Liver (tissue), 8 donors: ENCODE measurements at regions not wholly inside any gene's neighbourhood (a gene's known extent, or its start where the extent isn't known, plus 50 kb on each side); places are given as distances from the start of the nearest gene placed in this dataset.

Experiments
- DNase-seq: peaks from one replicate; pipeline ENCODE4 v3.0.0-alpha.2; 2017; ENCODE audit warnings: low spot score
- H3K27ac ChIP-seq, 2 donors: one replicate each; pipeline ENCODE4 v1.7.0; 2013; ENCODE audit warnings: inconsistent platforms in 2 of 2, low read length in 2 of 2, control low read depth in 1 of 2, low read depth in 1 of 2, mild to moderate bottlenecking in 1 of 2
- H3K27me3 ChIP-seq, 4 donors: one replicate each; pipeline versions ENCODE4 v1.6.1 to v1.7.0; 2013; ENCODE audit warnings: low read length in 3 of 4, inconsistent platforms in 1 of 4, mild to moderate bottlenecking in 1 of 4, moderate library complexity in 1 of 4; ENCODE audit not compliant: control insufficient read depth in 4 of 4, insufficient read depth in 4 of 4
- H3K36me3 ChIP-seq, 4 donors: one replicate each; pipeline versions ENCODE4 v1.6.1 to v1.7.0; 2013; ENCODE audit warnings: low read length in 3 of 4, mild to moderate bottlenecking in 3 of 4, low read depth in 1 of 4, moderate library complexity in 1 of 4; ENCODE audit not compliant: control insufficient read depth in 4 of 4, insufficient read depth in 3 of 4
- H3K4me1 ChIP-seq, 4 donors: one replicate each; pipeline versions ENCODE4 v1.6.1 to v1.7.0; 2013; ENCODE audit warnings: low read length in 3 of 4, mild to moderate bottlenecking in 3 of 4, moderate library complexity in 1 of 4; ENCODE audit not compliant: control insufficient read depth in 4 of 4, insufficient read depth in 4 of 4
- H3K4me3 ChIP-seq, 3 donors: one replicate each; pipeline versions ENCODE4 v1.6.1 to v1.7.0; 2013; ENCODE audit warnings: low read length in 3 of 3, control low read depth in 1 of 3, low read depth in 1 of 3, mild to moderate bottlenecking in 1 of 3
- H3K9ac ChIP-seq, 2 donors: one replicate each; pipeline ENCODE4 v1.7.0; 2013; ENCODE audit warnings: low read length in 2 of 2, mild to moderate bottlenecking in 2 of 2, moderate library complexity in 2 of 2, control low read depth in 1 of 2, low read depth in 1 of 2
- H3K9me3 ChIP-seq, 4 donors: one replicate each; pipeline versions ENCODE4 v1.6.1 to v1.7.0; 2013; ENCODE audit warnings: low read length in 3 of 4; ENCODE audit not compliant: control insufficient read depth in 4 of 4
- ATF3 ChIP-seq: IDR thresholded peaks from 2 replicates; pipeline ENCODE4 v1.6.1; 2016; ENCODE audit warnings: antibody characterized with exemption
- CTCF ChIP-seq: fragments of 150-350 bp; IDR thresholded peaks from 2 replicates; pipeline ENCODE4 v1.5.1; 2017; ENCODE audit warnings: improper control_type of control experiment, low read depth, low read length; ENCODE audit not compliant: missing input control
- EGR1 ChIP-seq, 2 donors: IDR thresholded peaks; 2 replicates each; pipeline ENCODE4 v1.6.1; 2016 to 2018; ENCODE audit warnings: antibody characterized with exemption in 2 of 2, low read depth in 2 of 2
- FOXA1 ChIP-seq: IDR thresholded peaks from 2 replicates; pipeline ENCODE4 v1.6.1; 2016; ENCODE audit warnings: antibody characterized with exemption
- FOXA2 ChIP-seq: IDR thresholded peaks from 2 replicates; pipeline ENCODE4 v1.6.1; 2016; ENCODE audit warnings: antibody characterized with exemption
- GABPA ChIP-seq, 2 donors: IDR thresholded peaks in 1 of 2; conservative IDR thresholded peaks in 1 of 2; 2 replicates each; pipeline ENCODE4 v1.6.1; 2016; ENCODE audit warnings: antibody characterized with exemption in 2 of 2, mild to moderate bottlenecking in 1 of 2, moderate library complexity in 1 of 2
- HNF4A ChIP-seq, 2 donors: conservative IDR thresholded peaks; 2 replicates each; pipeline ENCODE4 v1.6.1; 2016; ENCODE audit warnings: antibody characterized with exemption in 2 of 2, mild to moderate bottlenecking in 2 of 2
- HNF4G ChIP-seq: IDR thresholded peaks from 2 replicates; pipeline ENCODE4 v1.6.1; 2016; ENCODE audit warnings: antibody characterized with exemption
- JUND ChIP-seq, 2 donors: IDR thresholded peaks; 2 replicates each; pipeline ENCODE4 v1.6.1; 2016; ENCODE audit warnings: antibody characterized with exemption in 2 of 2
- MAX ChIP-seq: IDR thresholded peaks from 2 replicates; pipeline ENCODE4 v1.6.1; 2016; ENCODE audit warnings: antibody characterized with exemption
- NR2F2 ChIP-seq: IDR thresholded peaks from 2 replicates; pipeline ENCODE4 v1.6.1; 2016; ENCODE audit warnings: antibody characterized with exemption
- RAD21 ChIP-seq, 2 donors: IDR thresholded peaks; 2 replicates each; pipeline ENCODE4 v1.6.1; 2016; ENCODE audit warnings: antibody characterized with exemption in 2 of 2, mild to moderate bottlenecking in 2 of 2
- REST ChIP-seq: IDR thresholded peaks from 2 replicates; pipeline ENCODE4 v1.6.1; 2016; ENCODE audit warnings: antibody characterized with exemption, mild to moderate bottlenecking
- RXRA ChIP-seq, 2 donors: IDR thresholded peaks; 2 replicates each; pipeline ENCODE4 v1.6.1; 2017 to 2018; ENCODE audit warnings: antibody characterized with exemption in 2 of 2, mild to moderate bottlenecking in 1 of 2
- SP1 ChIP-seq: IDR thresholded peaks from 2 replicates; pipeline ENCODE4 v1.6.1; 2018; ENCODE audit warnings: antibody characterized with exemption, mild to moderate bottlenecking
- TAF1 ChIP-seq: conservative IDR thresholded peaks from 2 replicates; pipeline ENCODE4 v1.6.1; 2016; ENCODE audit warnings: antibody characterized with exemption, mild to moderate bottlenecking
- YY1 ChIP-seq: IDR thresholded peaks from 2 replicates; pipeline ENCODE4 v1.6.1; 2016; ENCODE audit warnings: antibody characterized with exemption, mild to moderate bottlenecking
- WGBS: extraction: QIAGEN DNeasy Blood & Tissue Kit; methylation state at CpG from one replicate; pipeline ENCODE4 v1.1.7; 2013; 5-methylcytosine and 5-hydroxymethylcytosine counted together
- TF ChIP-seq, protein P1 (sequence below): IDR thresholded peaks from 2 replicates; pipeline ENCODE4 v1.6.1; 2016; ENCODE audit warnings: antibody characterized with exemption
- donor health status: healthy.
- donor health status: healthy.
- donor health status: healthy.
- donor health status: healthy.
- donor health status: healthy.

DNA sequence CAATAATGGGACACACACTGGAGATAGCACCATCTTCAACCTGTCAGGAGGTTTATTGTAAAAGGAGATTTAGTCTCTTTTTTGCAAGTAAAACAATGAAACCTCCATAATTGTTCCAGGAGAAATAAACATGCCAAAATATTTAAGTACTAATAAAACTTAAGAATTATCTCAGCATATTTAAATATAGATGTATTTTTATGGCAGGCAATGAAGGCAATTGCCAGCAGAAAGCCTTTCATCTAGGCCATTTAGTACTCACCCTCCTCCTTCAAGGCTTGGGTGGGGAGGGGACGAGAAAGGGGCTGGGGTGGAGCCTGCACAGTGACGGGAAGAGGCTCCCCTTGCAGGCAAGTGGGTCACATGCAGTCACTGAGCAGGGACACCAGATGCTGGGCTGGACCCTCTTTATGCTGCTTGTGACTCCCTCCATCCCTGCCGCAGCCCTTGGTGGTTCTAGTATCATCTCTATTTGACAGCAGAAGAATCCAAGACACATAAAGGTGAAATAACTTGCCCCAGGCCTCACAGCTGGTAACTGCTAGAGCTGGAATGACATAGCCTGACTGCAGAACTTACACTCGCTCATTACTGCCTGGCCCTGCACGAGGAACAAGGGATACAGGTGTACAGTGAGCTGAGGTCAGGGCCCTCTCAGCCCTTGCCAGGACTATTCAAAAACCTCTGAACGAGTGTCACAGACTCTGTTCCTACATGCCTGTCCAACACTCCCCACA lies 449.5 kb upstream of the ZMIZ1 start:
- no peak for DNase-seq
- Histone ChIP-seq H3K9ac (no peak overlapping the region), H3K4me1 (no peaks in the 10 kb centered on the region), H3K36me3 (no peaks in the 10 kb centered on the region), H3K9me3 (no peaks in the 10 kb centered on the region), H3K27ac (no peak overlapping the region), H3K27me3 (no peaks in the 10 kb centered on the region), H3K4me3 (no peak overlapping the region)
- no peak for TF ChIP-seq JUND (IDR thresholded peaks at IDR 0.05)
- TF ChIP-seq ATF3, result no peak
- TF ChIP-seq HNF4G, result no peak
- no peak for TF ChIP-seq MAX
- TF ChIP-seq FOXA1, result no peak
- TF ChIP-seq, protein P1, sequence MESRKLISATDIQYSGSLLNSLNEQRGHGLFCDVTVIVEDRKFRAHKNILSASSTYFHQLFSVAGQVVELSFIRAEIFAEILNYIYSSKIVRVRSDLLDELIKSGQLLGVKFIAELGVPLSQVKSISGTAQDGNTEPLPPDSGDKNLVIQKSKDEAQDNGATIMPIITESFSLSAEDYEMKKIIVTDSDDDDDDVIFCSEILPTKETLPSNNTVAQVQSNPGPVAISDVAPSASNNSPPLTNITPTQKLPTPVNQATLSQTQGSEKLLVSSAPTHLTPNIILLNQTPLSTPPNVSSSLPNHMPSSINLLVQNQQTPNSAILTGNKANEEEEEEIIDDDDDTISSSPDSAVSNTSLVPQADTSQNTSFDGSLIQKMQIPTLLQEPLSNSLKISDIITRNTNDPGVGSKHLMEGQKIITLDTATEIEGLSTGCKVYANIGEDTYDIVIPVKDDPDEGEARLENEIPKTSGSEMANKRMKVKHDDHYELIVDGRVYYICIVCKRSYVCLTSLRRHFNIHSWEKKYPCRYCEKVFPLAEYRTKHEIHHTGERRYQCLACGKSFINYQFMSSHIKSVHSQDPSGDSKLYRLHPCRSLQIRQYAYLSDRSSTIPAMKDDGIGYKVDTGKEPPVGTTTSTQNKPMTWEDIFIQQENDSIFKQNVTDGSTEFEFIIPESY, result no peak
- WGBS, result 81% methylated on average over 6 of the region's 6 CpGs

DNA sequence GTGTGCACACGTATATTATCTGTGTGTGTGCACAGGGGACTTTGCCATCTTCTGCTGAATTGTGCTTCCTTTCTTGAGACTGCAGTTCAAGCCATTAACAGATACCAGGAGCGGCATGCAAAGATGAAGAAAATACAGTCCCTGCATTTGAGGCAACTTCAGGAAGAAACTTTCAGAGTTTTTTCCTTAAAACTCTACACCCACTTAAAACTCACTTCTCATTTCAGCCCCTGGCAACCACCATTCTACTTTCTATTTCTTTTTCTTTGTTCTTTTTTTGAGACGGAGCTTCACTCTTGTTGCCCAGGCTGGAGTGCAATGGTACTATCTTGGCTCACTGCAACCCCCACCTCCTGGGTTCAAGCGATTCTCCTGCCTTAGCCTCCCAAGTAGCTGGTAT lies 448.9 kb upstream of the ZMIZ1 start:
- TF ChIP-seq HNF4G (no peak), EGR1 (IDR thresholded peaks at IDR 0.05; ENCODE audit: low read depth in 2 of 2) (no peak), REST (no peak), SP1 (no peak), GABPA (IDR thresholded peaks at IDR 0.05 in 1 of 2, conservative IDR thresholded peaks at IDR 0.05 in 1 of 2) (no peak), FOXA2 (no peak), FOXA1 (no peak), TAF1 (no peak), JUND (IDR thresholded peaks at IDR 0.05) (no peak), MAX (no peak), RAD21 (IDR thresholded peaks at IDR 0.05) (no peak), ATF3 (no peak), RXRA (IDR thresholded peaks at IDR 0.05) (no peak), HNF4A (conservative IDR thresholded peaks at IDR 0.05) (no peak), CTCF (no peak), YY1 (no peak), NR2F2 (no peak)
- TF ChIP-seq, protein P1, result no peak
- H3K36me3 ChIP-seq, result no peaks in the 10 kb centered on the region
- no peak overlapping the region for H3K4me3 ChIP-seq
- no peaks in the 10 kb centered on the region for H3K9me3 ChIP-seq
- H3K9ac ChIP-seq, result no peak overlapping the region
- no peak for DNase-seq
- H3K4me1 ChIP-seq, result no peaks in the 10 kb centered on the region
- WGBS, result 89% methylated on average over 4 of the region's 4 CpGs
- no peak overlapping the region for H3K27ac ChIP-seq
- no peaks in the 10 kb centered on the region for H3K27me3 ChIP-seq
